Neuronal stem cell (in vitro differentiated cells): ENCODE measurements at regions not wholly inside any gene's neighbourhood (a gene's known extent, or its start where the extent isn't known, plus 50 kb on each side); places are given as distances from the start of the nearest gene placed in this dataset.

Source experiments
- DNase-seq: peaks from one replicate; pipeline ENCODE4 v3.0.0-alpha.2; 2013; ENCODE audit warnings: low spot score
- H2AFZ ChIP-seq: one replicate; pipeline ENCODE4 v1.6.1; 2013; ENCODE audit warnings: mild to moderate bottlenecking, low read length, inconsistent platforms
- H2AK5ac ChIP-seq: 2 replicates; pipeline ENCODE4 v1.6.1; 2013; ENCODE audit warnings: low read depth, mild to moderate bottlenecking, inconsistent platforms, low read length, moderate library complexity, mixed read lengths
- H2BK120ac ChIP-seq: 2 replicates; pipeline ENCODE4 v1.6.1; 2013; ENCODE audit warnings: low read depth, mild to moderate bottlenecking, inconsistent platforms, low read length, moderate library complexity, mixed read lengths
- H2BK12ac ChIP-seq: one replicate; pipeline ENCODE4 v1.6.1; 2013; ENCODE audit warnings: low read length, inconsistent platforms
- H2BK15ac ChIP-seq: 2 replicates; pipeline ENCODE4 v1.6.1; 2013; ENCODE audit warnings: mild to moderate bottlenecking, low read length, inconsistent platforms, mixed read lengths
- H2BK5ac ChIP-seq: one replicate; pipeline ENCODE4 v1.6.1; 2013; ENCODE audit warnings: inconsistent platforms, mild to moderate bottlenecking, low read length, moderate library complexity
- H3K14ac ChIP-seq: one replicate; pipeline ENCODE4 v1.6.1; 2013; ENCODE audit warnings: low read length, inconsistent platforms
- H3K18ac ChIP-seq: 2 replicates; pipeline ENCODE4 v1.6.1; 2013; ENCODE audit warnings: low read length, inconsistent platforms
- H3K23ac ChIP-seq: 2 replicates; pipeline ENCODE4 v1.6.1; 2013; ENCODE audit warnings: low read depth, mild to moderate bottlenecking, mixed read lengths, low read length, inconsistent platforms; ENCODE audit not compliant: poor library complexity
- H3K27ac ChIP-seq: replicated peaks from 3 replicates; pipeline ENCODE4 v1.5.1; 2013; ENCODE audit warnings: low read length, inconsistent platforms
- H3K27me3 ChIP-seq, 3 experiments: 2 replicates each; pipeline ENCODE4 v1.6.1; 2013; ENCODE audit warnings: low read length in 3 of 3, mild to moderate bottlenecking in 2 of 3, inconsistent platforms in 1 of 3, low read depth in 1 of 3, mixed read lengths in 1 of 3, moderate library complexity in 1 of 3; ENCODE audit not compliant: control insufficient read depth in 3 of 3, insufficient read depth in 3 of 3
- H3K36me3 ChIP-seq, 2 donors: replicated peaks in 1 of 2; 2 replicates each; pipeline ENCODE4 v1.6.1; 2013; ENCODE audit warnings: low read length in 2 of 2; ENCODE audit not compliant: control insufficient read depth in 2 of 2, insufficient read depth in 2 of 2
- H3K4ac ChIP-seq: 2 replicates; pipeline ENCODE4 v1.6.1; 2013; ENCODE audit warnings: inconsistent platforms, mild to moderate bottlenecking, low read length, moderate library complexity
- H3K4me1 ChIP-seq, 2 donors: 1 replicate in 1 of 2; 2 replicates in 1 of 2; pipeline ENCODE4 v1.6.1; 2013; ENCODE audit warnings: low read length in 2 of 2, low read depth in 1 of 2; ENCODE audit not compliant: control insufficient read depth in 2 of 2, insufficient read depth in 1 of 2
- H3K4me2 ChIP-seq: one replicate; pipeline ENCODE4 v1.6.1; 2013; ENCODE audit warnings: mild to moderate bottlenecking, low read length, inconsistent platforms; ENCODE audit not compliant: insufficient read depth, poor library complexity, severe bottlenecking
- H3K4me3 ChIP-seq, 2 donors: 2 replicates each; pipeline ENCODE4 v1.5.1; 2013; ENCODE audit warnings: low read length in 2 of 2, mild to moderate bottlenecking in 2 of 2, inconsistent platforms in 1 of 2, moderate library complexity in 1 of 2
- H3K79me1 ChIP-seq: one replicate; pipeline ENCODE4 v1.6.1; 2013; ENCODE audit warnings: low read depth, mild to moderate bottlenecking, inconsistent platforms, low read length, moderate library complexity
- H3K9ac ChIP-seq: one replicate; pipeline ENCODE4 v1.6.1; 2013; ENCODE audit warnings: mild to moderate bottlenecking, low read depth, low read length, inconsistent platforms; ENCODE audit not compliant: poor library complexity
- H3K9me3 ChIP-seq, 2 donors: replicated peaks in 1 of 2; 2 replicates each; pipeline versions ENCODE3 to v1.6.1; 2013; ENCODE audit warnings: low read length in 2 of 2, mild to moderate bottlenecking in 2 of 2, inconsistent platforms in 1 of 2, low read depth in 1 of 2, mixed read lengths in 1 of 2, moderate library complexity in 1 of 2; ENCODE audit not compliant: control insufficient read depth in 2 of 2, insufficient read depth in 1 of 2
- H4K8ac ChIP-seq: one replicate; pipeline ENCODE4 v1.6.1; 2013; ENCODE audit warnings: low read depth, mild to moderate bottlenecking, inconsistent platforms, low read length, moderate library complexity
- H4K91ac ChIP-seq: one replicate; pipeline ENCODE4 v1.6.1; 2013; ENCODE audit warnings: low read length, low read depth, mild to moderate bottlenecking, inconsistent platforms; ENCODE audit not compliant: poor library complexity
- WGBS, 2 donors: extraction: QIAGEN DNeasy Blood & Tissue Kit; methylation state at CpG; one replicate each; pipeline ENCODE4 v1.1.7; 2013; ENCODE audit warnings: missing lambda C conversion rate in 2 of 2, mixed read lengths in 1 of 2; ENCODE audit not compliant: insufficient read length in 2 of 2, insufficient replicate concordance in 1 of 2; ENCODE audit errors: extremely low coverage in 2 of 2; 5-methylcytosine and 5-hydroxymethylcytosine counted together

DNA sequence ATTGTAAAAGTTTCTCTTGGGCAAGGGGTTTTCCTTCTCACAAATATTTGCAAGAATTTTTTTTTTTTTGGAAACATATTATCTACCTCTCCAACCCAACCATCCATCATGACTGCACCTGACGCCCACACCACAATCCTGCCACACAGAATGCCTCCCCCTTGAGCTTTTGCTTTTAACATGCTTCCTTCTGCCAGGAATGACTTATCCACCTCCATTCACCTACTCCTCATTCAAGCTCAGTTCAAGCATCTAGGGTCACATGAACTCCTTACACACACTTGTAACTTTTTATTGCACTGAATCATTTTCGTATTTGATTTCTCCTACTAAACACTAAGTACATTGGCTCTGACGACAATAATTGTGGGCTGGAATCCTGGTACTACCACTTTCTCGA is 660.1 kb upstream of the AUTS2 start:
- H2BK120ac ChIP-seq: no peak overlapping the region
- no peak overlapping the region for H3K4me2 ChIP-seq
- H3K23ac ChIP-seq: no peak overlapping the region
- H4K91ac ChIP-seq: no peak overlapping the region
- no peak overlapping the region for H2AK5ac ChIP-seq
- no peak overlapping the region for H2BK15ac ChIP-seq
- H3K18ac ChIP-seq: no peak overlapping the region
- no peaks in the 10 kb centered on the region for H3K9me3 ChIP-seq
- H3K36me3 ChIP-seq: no peaks in the 10 kb centered on the region
- WGBS, 2 donors: no CpG with 5 or more reads among the region's 4 CpGs
- H2BK12ac ChIP-seq: no peak overlapping the region
- no peak overlapping the region for H3K9ac ChIP-seq
- H3K79me1 ChIP-seq: no peaks in the 10 kb centered on the region
- no peak overlapping the region for H2AFZ ChIP-seq
- H2BK5ac ChIP-seq: no peak overlapping the region
- no peak overlapping the region for H3K4me3 ChIP-seq
- no peaks in the 10 kb centered on the region for H3K27me3 ChIP-seq
- no peak for DNase-seq
- H4K8ac ChIP-seq: no peak overlapping the region
- no peak overlapping the region for H3K4ac ChIP-seq
- no peaks in the 10 kb centered on the region for H3K4me1 ChIP-seq
- H3K14ac ChIP-seq: no peak overlapping the region
- no peak overlapping the region for H3K27ac ChIP-seq

DNA sequence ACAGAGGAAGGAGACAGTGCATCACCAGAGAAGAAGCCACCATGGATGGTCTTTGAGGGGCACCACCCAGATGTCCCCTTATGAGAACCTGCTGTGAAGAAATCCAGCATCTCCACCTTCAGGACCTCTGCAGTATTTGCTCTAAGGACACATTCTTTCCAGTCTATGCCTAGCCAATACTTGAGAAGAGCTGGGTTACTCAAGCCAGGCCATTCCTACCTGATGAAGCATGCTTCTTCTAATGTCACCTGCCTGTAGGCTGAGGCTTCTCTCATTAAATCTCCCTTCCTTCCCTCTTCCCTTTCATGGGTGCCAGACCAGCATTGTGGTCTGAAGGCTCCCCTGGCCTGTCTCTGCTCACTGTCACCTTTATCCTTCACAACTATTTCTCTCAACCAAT is 654.5 kb upstream of the AUTS2 start:
- Histone ChIP-seq H3K36me3 (no peaks in the 10 kb centered on the region), H4K8ac (no peak overlapping the region), H3K4me3 (no peak overlapping the region), H2BK12ac (no peak overlapping the region), H3K23ac (no peak overlapping the region), H2BK15ac (no peak overlapping the region), H3K9ac (no peak overlapping the region), H3K27ac (no peak overlapping the region), H4K91ac (no peak overlapping the region), H3K14ac (no peak overlapping the region), H3K9me3 (no peaks in the 10 kb centered on the region), H2BK120ac (no peak overlapping the region), H3K4ac (no peak overlapping the region), H2BK5ac (no peak overlapping the region), H3K18ac (no peak overlapping the region), H3K27me3 (no peaks in the 10 kb centered on the region), H3K4me2 (no peak overlapping the region), H2AFZ (no peak overlapping the region), H3K79me1 (no peaks in the 10 kb centered on the region), H3K4me1 (no peaks in the 10 kb centered on the region), H2AK5ac (no peak overlapping the region)
- DNase-seq: no peak

DNA sequence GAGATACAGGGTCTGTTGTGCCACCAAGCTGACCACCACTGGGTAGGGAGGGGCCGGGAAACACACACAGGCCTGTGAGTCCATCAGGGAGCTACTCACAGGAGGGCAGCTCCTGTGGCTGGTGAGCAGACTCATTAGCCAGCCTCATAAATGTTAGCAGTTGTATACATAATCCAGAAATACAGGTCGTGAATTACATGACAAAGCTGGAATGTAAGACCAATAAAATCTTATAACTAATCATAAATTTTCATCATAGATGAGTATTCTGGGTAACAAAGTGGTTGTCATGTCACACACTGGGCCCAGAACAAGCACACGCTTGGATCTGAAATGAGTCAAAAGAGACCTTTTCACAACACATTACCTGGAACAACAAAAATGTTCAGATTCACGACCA is 642.6 kb upstream of the AUTS2 start:
- no peaks in the 10 kb centered on the region for H3K36me3 ChIP-seq
- no peaks in the 10 kb centered on the region for H3K4me1 ChIP-seq
- no peak overlapping the region for H3K4me3 ChIP-seq
- H3K79me1 ChIP-seq: no peaks in the 10 kb centered on the region
- H3K27ac ChIP-seq: no peak overlapping the region
- H2BK12ac ChIP-seq: no peak overlapping the region
- H3K4ac ChIP-seq: no peak overlapping the region
- H3K23ac ChIP-seq: no peak overlapping the region
- no peak overlapping the region for H2AFZ ChIP-seq
- no peak overlapping the region for H2BK5ac ChIP-seq
- no peak overlapping the region for H3K4me2 ChIP-seq
- no peak overlapping the region for H2BK120ac ChIP-seq
- H4K8ac ChIP-seq: no peak overlapping the region
- no peaks in the 10 kb centered on the region for H3K9me3 ChIP-seq
- H2AK5ac ChIP-seq: no peak overlapping the region
- no peak overlapping the region for H4K91ac ChIP-seq
- H3K18ac ChIP-seq: no peak overlapping the region
- H3K14ac ChIP-seq: no peak overlapping the region
- no peak for DNase-seq
- no CpG with 5 or more reads among the region's 4 CpGs for WGBS, 2 donors
- no peaks in the 10 kb centered on the region for H3K27me3 ChIP-seq
- no peak overlapping the region for H2BK15ac ChIP-seq
- no peak overlapping the region for H3K9ac ChIP-seq

DNA sequence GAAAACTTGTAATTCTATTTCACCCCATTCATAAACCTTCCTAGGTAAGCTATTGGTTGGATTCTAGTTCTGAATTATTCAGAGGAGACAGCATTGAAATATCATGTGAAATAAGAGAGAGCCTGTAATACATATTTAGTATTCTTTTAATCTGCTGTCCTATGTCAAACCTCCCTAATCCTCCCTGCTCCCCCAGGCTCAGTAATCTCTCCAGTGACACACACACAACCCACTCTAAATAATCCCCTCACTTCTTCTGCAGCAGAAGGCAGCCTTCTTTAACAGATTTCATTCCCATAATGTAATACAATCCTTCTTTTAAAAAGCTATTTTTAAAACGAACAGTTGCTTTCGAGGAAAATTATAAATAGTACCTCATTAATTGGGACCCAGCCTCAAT is 639.7 kb upstream of the AUTS2 start:
- Histone ChIP-seq H3K14ac (no peak overlapping the region), H4K91ac (no peak overlapping the region), H3K27me3 (no peaks in the 10 kb centered on the region), H3K36me3 (no peaks in the 10 kb centered on the region), H3K4me1 (no peaks in the 10 kb centered on the region), H2AFZ (no peak overlapping the region), H3K79me1 (no peaks in the 10 kb centered on the region), H3K4ac (no peak overlapping the region), H3K23ac (no peak overlapping the region), H3K18ac (no peak overlapping the region), H4K8ac (no peak overlapping the region), H3K9me3 (no peaks in the 10 kb centered on the region), H3K27ac (no peak overlapping the region), H3K4me3 (no peak overlapping the region), H2BK5ac (no peak overlapping the region), H3K4me2 (no peak overlapping the region), H2BK12ac (no peak overlapping the region), H2AK5ac (no peak overlapping the region), H2BK120ac (no peak overlapping the region), H3K9ac (no peak overlapping the region), H2BK15ac (no peak overlapping the region)
- DNase-seq: no peak
- WGBS, 2 donors: no CpG with 5 or more reads among the region's 2 CpGs
